IgD-negative memory B cell (primary cell): ENCODE measurements at regions not wholly inside any gene's neighbourhood (a gene's known extent, or its start where the extent isn't known, plus 50 kb on each side); places are given as distances from the start of the nearest gene placed in this dataset.
A peak's percentile ranks its signal among the peaks of the same experiment; 100 is the strongest.

Source experiments
- H3K27ac Mint-ChIP-seq, 3 donors: one replicate each; pipeline ENCODE4 v1.8.0; 2020 to 2022; ENCODE audit warnings: mild to moderate bottlenecking in 3 of 3, mixed read lengths in 3 of 3, moderate library complexity in 1 of 3
- H3K27me3 Mint-ChIP-seq: one replicate; pipeline ENCODE4 v1.8.0; 2021; ENCODE audit warnings: mixed read lengths
- H3K36me3 Mint-ChIP-seq: one replicate; pipeline ENCODE4 v1.8.0; 2020; ENCODE audit warnings: mild to moderate bottlenecking, mixed read lengths
- H3K4me1 Mint-ChIP-seq, 3 donors: one replicate each; pipeline ENCODE4 v1.8.0; 2020 to 2022; ENCODE audit warnings: mixed read lengths in 3 of 3, mild to moderate bottlenecking in 1 of 3
- H3K4me3 Mint-ChIP-seq, 4 donors: one replicate each; pipeline ENCODE4 v1.8.0; 2020 to 2022; ENCODE audit warnings: mild to moderate bottlenecking in 4 of 4, mixed read lengths in 4 of 4, moderate library complexity in 3 of 4
- H3K9me3 Mint-ChIP-seq, 3 donors: one replicate each; pipeline ENCODE4 v1.8.0; 2020 to 2021; ENCODE audit warnings: mixed read lengths in 3 of 3, mild to moderate bottlenecking in 1 of 3

- Mint-ChIP-seq H3K4me1 (peaks cover 12 to 26% (median 17%) of the 10 kb centered on the region in 3 donors), H3K36me3 (no peaks in the 10 kb centered on the region), H3K27ac (no peak overlapping the region)
Observed at GRCh38 chr5:56313004-56313531, 79.9 kb upstream of the ANKRD55 start.

GRCh38 chr5:56311306-56311905 lies 78.3 kb upstream of the ANKRD55 start:
- Mint-ChIP-seq H3K27me3 (no peaks in the 10 kb centered on the region), H3K36me3 (peaks cover 5% of the 10 kb centered on the region), H3K9me3 (peaks cover 3 to 5% (median 5%) of the 10 kb centered on the region in 3 donors), H3K27ac (no peak overlapping the region), H3K4me3 (no peak overlapping the region), H3K4me1 (peaks cover 6 to 14% (median 7%) of the 10 kb centered on the region in 3 donors)

More at GRCh38 chr5:56313004-56313531, 79.9 kb upstream of the ANKRD55 start:
- no peaks in the 10 kb centered on the region for H3K27me3 Mint-ChIP-seq
- no peaks in the 10 kb centered on the region for H3K9me3 Mint-ChIP-seq
- no peak overlapping the region for H3K4me3 Mint-ChIP-seq

GRCh38 chr5:56310711-56311204 lies 77.6 kb upstream of the ANKRD55 start:
- Mint-ChIP-seq H3K4me1 (peaks cover 6 to 14% (median 7%) of the 10 kb centered on the region in 3 donors), H3K36me3 (peaks cover 5% of the 10 kb centered on the region), H3K4me3 (no peak overlapping the region), H3K27me3 (no peaks in the 10 kb centered on the region), H3K9me3 (peaks cover 5 to 8% (median 6%) of the 10 kb centered on the region in 3 donors), H3K27ac (no peak overlapping the region)

GRCh38 chr5:56309262-56309826 lies 76.2 kb upstream of the ANKRD55 start:
- Mint-ChIP-seq H3K9me3 (peaks cover 5 to 8% (median 6%) of the 10 kb centered on the region in 3 donors), H3K27me3 (no peaks in the 10 kb centered on the region), H3K4me1 (peaks cover 2 to 9% (median 7%) of the 10 kb centered on the region in 3 donors), H3K36me3 (peaks cover 5% of the 10 kb centered on the region), H3K4me3 (no peak overlapping the region), H3K27ac (no peak overlapping the region)

- Mint-ChIP-seq H3K27ac (no peak overlapping the region), H3K36me3 (peaks cover 5% of the 10 kb centered on the region), H3K9me3 (peaks cover 5 to 8% (median 6%) of the 10 kb centered on the region in 3 donors), H3K27me3 (no peaks in the 10 kb centered on the region), H3K4me3 (no peak overlapping the region), H3K4me1 (peaks cover 2 to 8% (median 7%) of the 10 kb centered on the region in 3 donors)
Observed at GRCh38 chr5:56307714-56308333, 74.7 kb upstream of the ANKRD55 start.

GRCh38 chr5:56306433-56307150 lies 73.5 kb upstream of the ANKRD55 start:
- Mint-ChIP-seq H3K36me3 (peaks cover 5% of the 10 kb centered on the region), H3K4me3 (peak overlapping the region in 1 of 4 donors; percentile 23), H3K27ac (no peak overlapping the region), H3K4me1 (peaks cover 0 to 5% (median 2%) of the 10 kb centered on the region in 3 donors), H3K27me3 (no peaks in the 10 kb centered on the region), H3K9me3 (peaks cover 5 to 8% (median 6%) of the 10 kb centered on the region in 3 donors)

GRCh38 chr5:56305001-56305950 lies 72.1 kb upstream of the ANKRD55 start:
- Mint-ChIP-seq H3K4me1 (no peaks in the 10 kb centered on the region), H3K9me3 (peaks cover 5 to 8% (median 6%) of the 10 kb centered on the region in 3 donors), H3K27ac (peak overlapping the region in 1 of 3 donors; percentile 85), H3K36me3 (peaks cover 5% of the 10 kb centered on the region), H3K27me3 (no peaks in the 10 kb centered on the region), H3K4me3 (no peak overlapping the region)

GRCh38 chr5:56303511-56303910 lies 70.4 kb upstream of the ANKRD55 start:
- Mint-ChIP-seq H3K9me3 (peaks cover 5 to 8% (median 6%) of the 10 kb centered on the region in 3 donors), H3K27ac (no peak overlapping the region), H3K4me1 (no peaks in the 10 kb centered on the region), H3K4me3 (no peak overlapping the region), H3K27me3 (no peaks in the 10 kb centered on the region), H3K36me3 (peaks cover 5% of the 10 kb centered on the region)

GRCh38 chr5:56302027-56302426 lies 68.9 kb upstream of the ANKRD55 start:
- Mint-ChIP-seq H3K9me3 (peaks cover 5 to 8% (median 6%) of the 10 kb centered on the region in 3 donors), H3K27me3 (no peaks in the 10 kb centered on the region), H3K27ac (no peak overlapping the region), H3K36me3 (peaks cover 5% of the 10 kb centered on the region), H3K4me3 (no peak overlapping the region), H3K4me1 (no peaks in the 10 kb centered on the region)

- H3K27me3 Mint-ChIP-seq, result no peaks in the 10 kb centered on the region
- peaks cover 0 to 2% (median 0%) of the 10 kb centered on the region in 3 donors for H3K9me3 Mint-ChIP-seq
- H3K4me1 Mint-ChIP-seq, result no peaks in the 10 kb centered on the region
- H3K27ac Mint-ChIP-seq, result no peak overlapping the region
- H3K4me3 Mint-ChIP-seq, result no peak overlapping the region
- H3K36me3 Mint-ChIP-seq, result no peaks in the 10 kb centered on the region
Observed at GRCh38 chr5:56301069-56301468, 67.9 kb upstream of the ANKRD55 start.

GRCh38 chr5:56299212-56299611 lies 66.1 kb upstream of the ANKRD55 start:
- no peaks in the 10 kb centered on the region for H3K27me3 Mint-ChIP-seq
- no peaks in the 10 kb centered on the region for H3K4me1 Mint-ChIP-seq
- H3K4me3 Mint-ChIP-seq, result no peak overlapping the region
- H3K36me3 Mint-ChIP-seq, result no peaks in the 10 kb centered on the region
- no peak overlapping the region for H3K27ac Mint-ChIP-seq
- no peaks in the 10 kb centered on the region for H3K9me3 Mint-ChIP-seq

- no peaks in the 10 kb centered on the region for H3K36me3 Mint-ChIP-seq
- H3K4me3 Mint-ChIP-seq, result no peak overlapping the region
- peaks cover 0 to under 1% (median 0%) of the 10 kb centered on the region in 3 donors for H3K4me1 Mint-ChIP-seq
- no peaks in the 10 kb centered on the region for H3K9me3 Mint-ChIP-seq
- no peaks in the 10 kb centered on the region for H3K27me3 Mint-ChIP-seq
- no peak overlapping the region for H3K27ac Mint-ChIP-seq
Observed at GRCh38 chr5:56298336-56299090, 65.4 kb upstream of the ANKRD55 start.

GRCh38 chr5:56297851-56298250 lies 64.7 kb upstream of the ANKRD55 start:
- Mint-ChIP-seq H3K9me3 (no peaks in the 10 kb centered on the region), H3K36me3 (no peaks in the 10 kb centered on the region), H3K27ac (peak overlapping the region in 1 of 3 donors; percentile 59), H3K4me3 (no peak overlapping the region), H3K27me3 (no peaks in the 10 kb centered on the region), H3K4me1 (peaks cover 0 to 2% (median 0%) of the 10 kb centered on the region in 3 donors)
